ENCODE measurements at regions not wholly inside any gene's neighbourhood (a gene's known extent, or its start where the extent isn't known, plus 50 kb on each side); places are given as distances from the start of the nearest gene placed in this dataset.
"Not testable (repeated sequence)": the region's sequence is repeated elsewhere in the genome, so short reads cannot be mapped to it uniquely, and the experiment has no call there.

GRCh38 chr6:156599978-156600590 is 177.1 kb upstream of the ARID1B start:
- no peak for FAIRE-seq

DNA sequence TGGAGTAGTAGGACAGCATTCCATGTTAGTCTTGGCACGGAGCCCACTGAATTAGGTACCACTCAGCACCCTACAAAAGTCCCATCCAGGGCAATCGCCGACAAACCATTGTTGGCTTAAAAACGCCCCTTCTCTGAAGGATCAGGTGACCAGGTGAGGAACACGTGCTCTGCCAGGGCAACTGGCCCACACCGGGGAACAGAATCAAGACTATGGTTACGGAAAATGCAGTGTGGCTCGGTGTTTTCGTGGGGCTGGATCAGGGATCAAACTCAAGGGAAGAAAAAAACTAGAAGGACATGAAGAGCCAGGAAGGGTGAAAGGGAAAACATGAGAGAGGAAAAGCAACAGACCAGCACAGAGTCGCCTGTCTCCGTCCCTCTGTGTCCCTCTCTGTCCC is 177.8 kb upstream of the ARID1B start:
- FAIRE-seq, result no peak

GRCh38 chr6:156598855-156599180 is 178.4 kb upstream of the ARID1B start:
- FAIRE-seq, result no peak

DNA sequence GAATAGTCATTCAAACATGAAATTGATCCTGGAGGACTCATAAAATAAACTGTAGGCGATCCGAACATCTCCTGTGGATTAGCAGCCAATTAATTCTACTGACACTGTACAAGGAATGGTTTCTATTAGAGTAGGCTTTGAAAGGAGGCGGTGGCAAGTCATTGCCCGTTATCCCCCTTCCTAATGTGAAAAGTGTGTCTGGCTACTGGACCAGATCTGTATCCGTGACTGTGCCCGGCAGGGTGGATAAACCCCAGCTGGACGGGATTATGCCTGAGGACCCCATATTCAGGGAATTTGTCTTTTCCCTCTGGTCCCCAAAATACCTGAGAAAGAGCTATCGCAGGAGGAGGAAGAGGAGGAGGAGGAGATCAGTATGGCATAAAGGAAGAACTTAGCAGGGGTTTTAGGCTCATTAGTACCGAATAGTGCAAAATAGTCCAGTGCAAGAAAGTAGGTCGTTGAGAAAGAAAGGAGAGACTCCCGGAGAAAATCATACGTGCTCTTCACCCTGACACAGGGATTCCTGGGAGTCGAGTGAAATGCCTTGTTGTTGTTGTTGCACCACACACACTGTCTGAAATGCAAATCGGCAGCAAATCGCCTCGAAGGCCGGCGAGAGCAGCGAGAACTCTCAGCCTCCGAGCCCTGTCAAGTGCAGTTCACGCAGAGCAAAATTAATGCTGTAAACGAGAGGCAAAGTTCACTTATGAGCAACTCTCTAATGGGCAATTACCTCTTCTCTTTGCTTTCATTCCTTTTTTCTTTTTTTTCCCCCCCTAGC is 178.9 kb upstream of the ARID1B start:
- FAIRE-seq, result no peak

- no peak for FAIRE-seq
Measured at GRCh38 chr6:156597095-156597494, 180.1 kb upstream of the ARID1B start.

GRCh38 chr6:156595476-156595875 is 181.7 kb upstream of the ARID1B start:
- FAIRE-seq, result no peak

- FAIRE-seq, result no peak
Measured at GRCh38 chr6:156593893-156594292, 183.3 kb upstream of the ARID1B start.

GRCh38 chr6:156593127-156593526 is 184.1 kb upstream of the ARID1B start:
- no peak for FAIRE-seq

DNA sequence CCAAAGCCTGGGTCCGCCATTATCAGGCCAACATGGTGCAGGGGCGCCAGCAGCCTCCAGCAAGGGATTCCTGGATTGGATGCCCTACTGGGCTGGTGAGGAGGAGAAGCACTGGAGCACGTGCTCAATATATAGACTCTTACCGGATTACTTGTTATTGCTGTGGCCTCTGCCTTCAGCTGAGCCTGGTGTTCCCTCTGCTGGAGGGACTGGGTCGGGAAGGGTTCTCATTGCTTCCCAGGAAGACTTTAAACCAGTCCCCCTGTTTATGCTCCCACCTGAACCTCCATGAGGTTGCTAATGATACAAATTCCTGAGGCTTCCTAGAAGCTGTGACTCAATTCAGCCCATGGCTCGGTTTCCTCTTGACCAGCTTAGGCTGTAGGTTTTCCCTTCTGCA is 186.7 kb upstream of the ARID1B start:
- no peak for FAIRE-seq

GRCh38 chr6:156589281-156589680 is 187.9 kb upstream of the ARID1B start:
- no peak for FAIRE-seq

DNA sequence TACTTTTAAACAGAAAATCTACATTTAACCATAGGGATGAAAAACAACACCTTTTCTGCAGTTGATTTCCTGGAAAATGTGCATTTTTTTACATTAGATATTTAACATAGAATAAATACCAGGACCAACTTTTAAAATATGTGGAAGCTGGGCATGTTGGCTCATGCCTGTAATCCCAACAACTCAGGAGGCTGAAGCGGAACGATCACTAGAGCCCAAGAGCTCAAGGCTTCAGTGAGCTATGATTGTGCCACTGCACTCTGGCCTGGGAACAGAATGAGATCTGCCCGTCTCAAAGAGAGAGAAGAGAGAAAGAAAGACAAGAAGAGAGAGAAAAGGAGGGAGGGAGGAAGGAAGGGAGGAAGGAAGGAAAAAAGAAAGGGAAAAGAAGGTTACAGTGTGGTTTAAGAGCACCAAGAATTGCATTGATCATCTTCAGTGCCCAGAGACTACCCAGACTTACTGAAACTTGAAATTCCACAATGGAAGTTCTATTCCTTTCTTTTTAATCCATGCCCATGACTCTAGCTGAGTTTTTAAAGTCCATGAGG is 189.4 kb upstream of the ARID1B start:
- FAIRE-seq, result no peak

GRCh38 chr6:156587071-156587470 is 190.1 kb upstream of the ARID1B start:
- no peak for FAIRE-seq

GRCh38 chr6:156585859-156586258 is 191.3 kb upstream of the ARID1B start:
- no peak for FAIRE-seq

DNA sequence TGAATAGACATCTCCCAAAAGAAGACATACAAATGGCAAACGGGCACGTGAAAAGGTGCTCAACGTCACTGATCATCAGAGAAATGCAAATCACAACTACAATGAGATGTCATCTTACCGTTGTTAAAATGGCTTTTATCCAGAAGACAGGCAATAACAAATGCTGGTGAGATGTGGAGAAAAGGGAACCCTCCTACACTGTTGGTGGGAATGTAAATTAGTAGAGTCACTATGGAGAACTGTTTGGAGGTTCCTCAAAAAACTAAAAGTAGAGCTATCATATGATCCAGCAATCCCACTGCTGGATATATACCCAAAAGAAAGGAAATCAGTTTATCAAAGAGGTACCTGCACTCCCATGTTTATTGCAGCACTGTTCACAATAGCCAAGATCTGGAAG is 193.1 kb upstream of the ARID1B start:
- not testable (repeated sequence) for FAIRE-seq

DNA sequence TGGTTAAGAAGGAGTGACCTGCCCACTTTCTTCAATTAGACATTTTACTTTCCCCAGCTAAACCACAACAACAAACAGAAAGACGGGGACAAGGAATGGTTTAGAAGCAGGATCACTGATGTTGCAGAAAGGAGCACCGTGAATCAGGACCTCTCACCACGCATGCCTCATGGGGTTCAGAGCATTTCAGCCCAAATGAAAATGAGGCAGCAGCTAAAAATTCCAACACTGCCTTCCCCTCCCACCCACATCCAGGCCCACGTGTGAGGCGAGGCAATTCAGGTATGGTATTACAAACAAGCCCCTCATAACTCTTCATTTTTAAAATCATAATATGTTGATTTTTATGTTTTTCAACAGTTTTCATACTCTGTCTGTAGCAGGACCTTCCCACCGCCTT is 194.1 kb upstream of the ARID1B start:
- FAIRE-seq, result no peak

DNA sequence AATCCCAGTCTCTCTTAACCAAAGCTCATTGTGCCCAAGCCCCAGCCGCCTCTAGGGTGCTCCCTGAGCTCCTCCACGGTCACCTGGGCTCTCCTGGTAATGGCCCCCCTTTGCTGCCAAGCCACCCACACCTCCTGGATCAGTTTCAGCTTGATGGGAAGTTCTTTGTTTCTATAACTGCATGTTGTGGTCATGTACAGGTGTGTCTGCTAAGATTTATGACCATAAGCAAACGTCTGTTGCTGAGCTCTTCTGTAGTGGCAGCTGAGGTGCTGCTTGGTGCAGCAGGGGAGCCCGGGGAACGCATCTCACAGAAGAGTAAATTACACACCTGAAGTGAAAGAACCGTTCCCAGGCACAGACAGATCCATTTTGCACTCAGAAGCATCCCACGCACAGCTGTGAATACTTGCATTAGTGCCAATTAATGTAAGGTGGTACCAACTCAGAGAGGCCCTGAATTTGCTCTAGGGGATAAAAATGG is 194.6 kb upstream of the ARID1B start:
- no peak for FAIRE-seq

DNA sequence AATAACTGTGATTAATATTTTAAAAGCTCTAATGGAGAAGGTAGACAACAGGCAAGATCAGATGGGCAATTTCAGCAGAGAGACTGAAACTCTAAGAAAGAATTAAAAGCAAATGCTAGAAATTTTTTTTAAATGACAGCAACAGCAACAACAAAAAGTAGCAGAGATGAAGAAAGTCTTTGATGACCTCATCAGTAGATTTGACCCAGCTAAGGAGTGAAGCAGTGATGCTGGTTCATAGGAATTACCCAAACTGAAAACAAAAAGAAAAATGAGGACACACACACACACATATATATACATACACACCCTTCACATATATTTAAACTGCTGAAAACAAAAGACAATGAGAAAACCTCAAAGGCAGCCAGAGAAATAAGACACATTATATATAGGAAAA is 197.6 kb upstream of the ARID1B start:
- FAIRE-seq, result no peak

DNA sequence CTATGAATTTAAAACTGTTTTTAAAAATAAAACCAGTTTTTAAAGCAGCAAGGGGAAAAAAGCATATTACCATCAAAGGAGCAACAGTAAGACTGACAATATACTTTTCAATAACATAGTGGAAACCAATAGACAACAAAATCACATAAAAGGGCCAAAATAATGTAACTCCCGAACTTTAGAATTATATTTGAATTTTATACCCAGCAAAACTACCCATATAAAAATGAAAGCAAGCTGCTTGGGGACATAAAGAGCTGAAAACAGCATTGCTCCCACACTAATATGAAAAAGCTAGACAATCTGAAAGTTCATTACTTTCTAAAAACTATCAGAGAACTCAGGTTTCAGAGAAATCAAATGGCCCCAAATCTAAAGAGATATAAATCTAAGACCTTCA is 199.4 kb upstream of the ARID1B start:
- FAIRE-seq, result no peak

- FAIRE-seq, result peak; percentile 15
Measured at GRCh38 chr6:156575361-156575760, 201.8 kb upstream of the ARID1B start.

GRCh38 chr6:156564807-156565149 is 212.4 kb upstream of the ARID1B start:
- no peak for FAIRE-seq

DNA sequence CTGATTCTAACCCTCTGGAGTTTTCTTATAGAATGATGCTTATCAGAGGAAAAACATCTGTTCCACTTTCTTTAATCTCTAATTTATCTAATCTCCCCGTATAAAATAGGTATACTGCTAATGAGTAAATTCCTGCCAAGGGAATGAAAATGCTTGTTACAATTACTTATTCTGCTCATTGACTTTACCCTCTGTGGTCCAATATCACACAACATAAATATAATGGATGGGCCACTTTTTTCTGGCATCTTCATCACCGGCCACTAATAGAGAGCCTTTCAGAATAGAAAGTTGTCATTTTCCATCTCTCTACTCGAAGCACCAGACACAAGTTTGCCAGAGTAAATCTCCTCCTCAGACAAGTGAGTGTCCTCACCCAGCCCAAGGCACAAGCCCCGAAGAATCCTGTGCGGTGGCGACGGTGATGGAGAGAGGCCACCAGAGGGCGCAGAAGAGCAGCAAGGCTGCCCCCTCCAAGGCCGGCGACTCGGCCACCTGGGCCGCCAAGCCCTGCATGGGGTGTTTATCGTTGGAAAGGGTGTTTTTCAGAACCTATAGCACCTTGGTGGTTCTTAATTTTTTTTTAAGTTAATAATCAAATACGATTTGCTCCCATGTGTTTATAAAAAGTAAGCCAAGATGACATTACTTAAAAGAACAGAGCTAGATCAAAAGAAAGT is 212.9 kb upstream of the ARID1B start:
- no peak for FAIRE-seq

GRCh38 chr6:156563714-156564113 is 213.5 kb upstream of the ARID1B start:
- FAIRE-seq, result no peak

GRCh38 chr6:156562636-156563035 is 214.5 kb upstream of the ARID1B start:
- no peak for FAIRE-seq

GRCh38 chr6:156562019-156562418 is 215.2 kb upstream of the ARID1B start:
- FAIRE-seq, result no peak

Measured in TTC549 (cell line).